ENCODE measurements at regions not wholly inside any gene's neighbourhood (a gene's known extent, or its start where the extent isn't known, plus 50 kb on each side); places are given as distances from the start of the nearest gene placed in this dataset.
A peak's percentile ranks its signal among the peaks of the same experiment; 100 is the strongest.

GRCh38 chr3:9301091-9301490, 51.6 kb upstream of the SRGAP3 start:
- peak; percentile 50 for DNase-seq (ENCODE audit: low spot score)

DNA sequence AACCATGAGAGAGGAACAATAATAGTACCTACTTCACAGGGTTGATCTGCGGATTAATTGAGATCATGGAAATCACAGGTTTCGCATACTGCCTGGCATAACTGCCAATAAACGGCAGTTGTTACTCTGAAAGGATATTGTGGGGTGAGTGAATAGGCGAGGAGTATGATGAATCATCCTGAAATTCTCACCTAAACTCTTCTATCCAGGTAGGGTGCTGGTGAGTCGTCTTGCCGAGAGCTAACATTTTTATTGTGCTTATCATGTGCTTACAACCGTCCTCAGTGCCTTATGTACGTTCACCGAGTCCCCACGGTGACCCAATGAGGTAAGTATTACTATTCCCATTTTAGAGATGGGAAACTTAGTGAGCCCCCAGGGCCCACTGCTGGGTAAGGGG, 52.4 kb upstream of the SRGAP3 start:
- no peak for DNase-seq (ENCODE audit: low spot score)

DNA sequence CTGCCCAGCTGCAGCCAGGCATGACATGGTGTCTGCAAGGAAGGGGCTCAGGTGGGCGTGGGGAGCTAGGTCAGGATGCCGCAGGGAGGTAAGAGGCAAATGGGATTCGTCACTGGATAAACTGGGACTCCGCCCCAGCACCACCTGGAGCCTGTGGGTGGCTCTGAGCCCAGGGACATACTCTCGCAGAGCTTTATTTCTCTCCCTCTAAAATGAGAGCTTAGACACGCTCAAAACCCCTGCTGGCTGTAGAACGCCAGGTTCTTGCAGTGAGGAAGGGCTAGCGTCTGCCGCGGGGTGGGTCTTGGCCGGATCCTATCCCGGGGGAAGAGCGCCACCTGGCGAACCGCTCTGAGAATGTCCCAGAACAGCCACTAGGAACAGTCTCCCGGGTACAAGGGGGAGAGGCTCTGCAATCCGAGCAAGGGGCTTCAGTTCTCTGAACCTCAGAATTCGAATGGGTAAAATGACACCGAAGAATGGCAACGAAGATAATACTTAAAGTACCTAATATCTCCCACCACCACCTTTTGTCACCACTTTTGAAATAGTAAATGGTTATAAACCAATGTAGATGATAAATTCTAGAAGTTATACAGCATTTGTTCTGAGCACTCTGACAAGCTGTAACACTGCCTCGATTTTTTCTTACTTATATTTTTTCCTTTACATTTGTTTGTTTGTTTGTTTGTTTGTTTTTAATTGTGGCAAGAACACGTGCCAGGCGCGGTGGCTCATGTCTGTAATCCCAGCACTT, 53.2 kb upstream of the SRGAP3 start:
- DNase-seq (ENCODE audit: low spot score) = peak; percentile 90

- no peak for DNase-seq (ENCODE audit: low spot score)
Observed at GRCh38 chr3:9308298-9308990, 54.4 kb upstream of the THUMPD3 start.

- no peak for DNase-seq (ENCODE audit: low spot score)
Observed at GRCh38 chr3:9310043-9310442, 52.8 kb upstream of the THUMPD3 start.

DNA sequence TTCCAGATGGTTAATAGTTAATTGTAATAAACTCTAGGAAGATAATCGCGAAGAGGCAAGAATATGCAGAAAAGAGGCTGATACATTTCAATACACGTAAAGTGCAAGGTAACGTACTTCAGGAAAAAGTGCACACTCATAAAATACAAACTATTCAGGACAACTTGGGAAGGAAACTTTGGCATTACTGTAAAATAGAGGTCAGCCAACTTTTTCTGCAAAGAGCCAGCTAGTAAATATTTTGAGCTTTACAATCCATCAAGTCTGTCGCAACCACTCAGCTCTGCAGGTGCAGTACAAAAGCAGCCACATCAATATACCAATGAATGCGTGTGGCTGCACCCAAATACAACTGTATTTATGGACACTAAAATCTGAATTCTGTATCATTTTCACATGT, 51.6 kb upstream of the THUMPD3 start:
- DNase-seq (ENCODE audit: low spot score) = no peak
